ENCODE measurements at regions not wholly inside any gene's neighbourhood (a gene's known extent, or its start where the extent isn't known, plus 50 kb on each side); places are given as distances from the start of the nearest gene placed in this dataset.

DNA sequence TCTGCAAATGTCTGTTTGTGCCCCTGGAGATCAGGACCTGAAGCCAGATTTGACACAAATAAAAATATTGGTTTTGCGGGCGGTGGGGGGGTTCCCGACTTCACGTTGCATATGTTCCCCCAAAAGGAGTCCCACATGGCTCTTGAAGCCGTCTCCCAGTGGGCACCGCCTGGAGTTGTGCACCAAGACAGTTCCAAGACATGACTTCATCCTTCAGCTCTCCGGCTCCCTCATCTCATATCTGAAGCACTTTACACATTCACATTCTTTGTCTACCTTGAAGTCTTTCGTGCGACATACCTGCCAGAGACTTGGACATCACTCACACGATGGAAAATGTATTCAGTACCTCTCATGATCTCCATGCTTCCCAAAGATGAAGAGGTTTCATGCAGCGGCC lies 362.8 kb upstream of the FOXK1 start:
- no peak for TF ChIP-seq NFAT5 (CRISPR knock-in tag; IDR thresholded peaks at IDR 0.05)
- TF ChIP-seq ZNF468 (CRISPR knock-in tag; IDR thresholded peaks at IDR 0.05): no peak
- no peak for TF ChIP-seq PHF21A (CRISPR knock-in tag; IDR thresholded peaks at IDR 0.05)
- TF ChIP-seq, protein P1, sequence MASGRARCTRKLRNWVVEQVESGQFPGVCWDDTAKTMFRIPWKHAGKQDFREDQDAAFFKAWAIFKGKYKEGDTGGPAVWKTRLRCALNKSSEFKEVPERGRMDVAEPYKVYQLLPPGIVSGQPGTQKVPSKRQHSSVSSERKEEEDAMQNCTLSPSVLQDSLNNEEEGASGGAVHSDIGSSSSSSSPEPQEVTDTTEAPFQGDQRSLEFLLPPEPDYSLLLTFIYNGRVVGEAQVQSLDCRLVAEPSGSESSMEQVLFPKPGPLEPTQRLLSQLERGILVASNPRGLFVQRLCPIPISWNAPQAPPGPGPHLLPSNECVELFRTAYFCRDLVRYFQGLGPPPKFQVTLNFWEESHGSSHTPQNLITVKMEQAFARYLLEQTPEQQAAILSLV (CRISPR knock-in tag; IDR thresholded peaks at IDR 0.05; ENCODE audit: borderline replicate concordance): no peak
- intact Hi-C loops (cut with micrococcal nuclease; ENCODE audit: unreplicated experiment): no loop called here
- Histone ChIP-seq H3K79me2 (ENCODE audit: insufficient read depth, low read length) (no peaks in the 10 kb centered on the region), H4K20me1 (ENCODE audit: insufficient read depth, low read length) (no peaks in the 10 kb centered on the region), H3K36me3 (replicated peaks in 1 of 2; ENCODE audit: control insufficient read depth in 1 of 2, insufficient read depth in 2 of 2, low read length in 2 of 2) (no peaks in the 10 kb centered on the region), H2AFZ (ENCODE audit: low read length) (no peak overlapping the region), H3K4me3 (replicated peaks in 1 of 3; ENCODE audit: insufficient read depth in 1 of 3, low read depth in 2 of 3, low read length in 3 of 3) (no peak overlapping the region), H3K27ac (ENCODE audit: extremely low read length, insufficient read depth, low read length) (no peak overlapping the region), H3K9me3 (ENCODE audit: low read length) (no peaks in the 10 kb centered on the region), H3K27me3 (ENCODE audit: control insufficient read depth in 1 of 2, insufficient read depth in 2 of 2, low read length in 2 of 2) (no peaks in the 10 kb centered on the region), H3K4me2 (ENCODE audit: low read depth, low read length) (no peak overlapping the region), H3K4me1 (ENCODE audit: insufficient read depth, low read length) (no peaks in the 10 kb centered on the region), H3K9ac (ENCODE audit: insufficient read depth, low read depth, low read length) (no peak overlapping the region)
- POLR2A ChIA-PET: no interaction called here
- DNase-seq (ENCODE audit: low spot score) (no peak), FAIRE-seq (no peak), ATAC-seq (no peak)
- no TSS peak for BruUV-seq (replicated peaks)
- WGBS (ENCODE audit: low lambda C conversion rate): 72% methylated on average over 6 of the region's 11 CpGs
- in situ Hi-C loops (cut with HindIII; ENCODE audit: extremely low pct_ligation_motif_present, low pct_unique_long_range_greater_than_20kb): no loop called here
- CTCF ChIA-PET (ENCODE audit: low intra/inter-chr PET ratio, low total read pairs): no interaction called here

All from HepG2 (cell line).